Mesenchymal stem cell (in vitro differentiated cells and primary cell): ENCODE measurements at regions not wholly inside any gene's neighbourhood (a gene's known extent, or its start where the extent isn't known, plus 50 kb on each side); places are given as distances from the start of the nearest gene placed in this dataset.
A peak's percentile ranks its signal among the peaks of the same experiment; 100 is the strongest.

Experiments
- DNase-seq: peaks from one replicate; pipeline ENCODE4 v3.0.0-alpha.2; 2013
- H2AFZ ChIP-seq: one replicate; pipeline ENCODE4 v1.6.1; 2013; ENCODE audit warnings: low read depth, mild to moderate bottlenecking, control low read depth, inconsistent platforms, low read length, moderate library complexity
- H2AK5ac ChIP-seq: 2 replicates; pipeline ENCODE4 v1.6.1; 2013; ENCODE audit warnings: low read length, moderate library complexity, mild to moderate bottlenecking, inconsistent platforms; ENCODE audit not compliant: severe bottlenecking
- H2BK120ac ChIP-seq: one replicate; pipeline ENCODE4 v1.6.1; 2013; ENCODE audit warnings: low read depth, mild to moderate bottlenecking, inconsistent platforms, low read length, moderate library complexity
- H2BK12ac ChIP-seq, 2 experiments: one replicate each; pipeline ENCODE4 v1.6.1; 2013; ENCODE audit warnings: inconsistent platforms in 2 of 2, low read length in 2 of 2, mild to moderate bottlenecking in 2 of 2, moderate library complexity in 2 of 2, control low read depth in 1 of 2
- H2BK15ac ChIP-seq: one replicate; pipeline ENCODE4 v1.6.1; 2013; ENCODE audit warnings: mild to moderate bottlenecking, low read depth, inconsistent platforms; ENCODE audit not compliant: poor library complexity, severe bottlenecking
- H2BK5ac ChIP-seq: 2 replicates; pipeline ENCODE4 v1.6.1; 2013; ENCODE audit warnings: low read depth, mild to moderate bottlenecking, low read length, control low read depth, inconsistent platforms; ENCODE audit not compliant: poor library complexity, severe bottlenecking
- H3K14ac ChIP-seq, 2 experiments: one replicate each; pipeline ENCODE4 v1.6.1; 2013; ENCODE audit warnings: inconsistent platforms in 2 of 2, low read length in 2 of 2, control low read depth in 1 of 2, mild to moderate bottlenecking in 1 of 2, moderate library complexity in 1 of 2
- H3K18ac ChIP-seq, 2 experiments: one replicate each; pipeline ENCODE4 v1.6.1; 2013; ENCODE audit warnings: inconsistent platforms in 2 of 2, low read length in 2 of 2, control low read depth in 1 of 2, low read depth in 1 of 2, mild to moderate bottlenecking in 1 of 2
- H3K23ac ChIP-seq, 2 experiments: one replicate each; pipeline ENCODE4 v1.6.1; 2013; ENCODE audit warnings: inconsistent platforms in 2 of 2, low read length in 2 of 2, mild to moderate bottlenecking in 2 of 2, moderate library complexity in 2 of 2, control low read depth in 1 of 2
- H3K27ac ChIP-seq: 2 replicates; pipeline ENCODE4 v1.5.1; 2013; ENCODE audit warnings: mild to moderate bottlenecking, moderate library complexity, low read length, control low read depth, inconsistent platforms; ENCODE audit not compliant: poor library complexity, severe bottlenecking
- H3K27me3 ChIP-seq, 2 experiments: 2 replicates each; pipeline versions ENCODE4 v1.6.1 to v1.7.0; 2013; ENCODE audit warnings: low read length in 2 of 2, mild to moderate bottlenecking in 2 of 2, moderate library complexity in 2 of 2, control low read depth in 1 of 2, inconsistent platforms in 1 of 2; ENCODE audit not compliant: control insufficient read depth in 1 of 2, insufficient read depth in 1 of 2
- H3K36me3 ChIP-seq, 2 experiments: 2 replicates each; pipeline versions ENCODE4 v1.6.1 to v1.7.0; 2013; ENCODE audit warnings: low read length in 2 of 2, control low read depth in 1 of 2, inconsistent platforms in 1 of 2, low read depth in 1 of 2, mild to moderate bottlenecking in 1 of 2; ENCODE audit not compliant: insufficient read depth in 2 of 2, control insufficient read depth in 1 of 2
- H3K4ac ChIP-seq, 2 experiments: one replicate each; pipeline ENCODE4 v1.6.1; 2013; ENCODE audit warnings: inconsistent platforms in 2 of 2, low read length in 2 of 2, mild to moderate bottlenecking in 2 of 2, moderate library complexity in 2 of 2, control low read depth in 1 of 2, low read depth in 1 of 2
- H3K4me1 ChIP-seq: 2 replicates; pipeline ENCODE4 v1.6.1; 2013; ENCODE audit warnings: low read depth, low read length, control low read depth; ENCODE audit not compliant: control insufficient read depth, insufficient read depth
- H3K4me2 ChIP-seq: 2 replicates; pipeline ENCODE4 v1.6.1; 2013; ENCODE audit warnings: low read length, mild to moderate bottlenecking, inconsistent platforms; ENCODE audit not compliant: poor library complexity, severe bottlenecking
- H3K4me3 ChIP-seq, 2 experiments: 2 replicates each; pipeline versions ENCODE4 v1.5.1 to v1.7.0; 2013; ENCODE audit warnings: low read length in 2 of 2, mild to moderate bottlenecking in 2 of 2, control low read depth in 1 of 2, low read depth in 1 of 2; ENCODE audit not compliant: insufficient read depth in 1 of 2
- H3K79me1 ChIP-seq: replicated peaks from 2 replicates; pipeline ENCODE4 v1.6.1; 2013; ENCODE audit warnings: mild to moderate bottlenecking, control low read depth, low read length, inconsistent platforms; ENCODE audit not compliant: poor library complexity, severe bottlenecking
- H3K9ac ChIP-seq: 2 replicates; pipeline ENCODE4 v1.7.0; 2013; ENCODE audit warnings: mild to moderate bottlenecking, low read length, moderate library complexity
- H3K9me3 ChIP-seq: 2 replicates; pipeline ENCODE4 v1.7.0; 2013; ENCODE audit warnings: mild to moderate bottlenecking, low read length; ENCODE audit not compliant: control insufficient read depth
- H4K8ac ChIP-seq: one replicate; pipeline ENCODE4 v1.6.1; 2013; ENCODE audit warnings: inconsistent platforms, mild to moderate bottlenecking, low read length, moderate library complexity
- H4K91ac ChIP-seq: one replicate; pipeline ENCODE4 v1.6.1; 2013; ENCODE audit warnings: mild to moderate bottlenecking, low read length, inconsistent platforms
- WGBS: methylation state at CpG from one replicate; pipeline ENCODE4 v1.1.7; 2013; ENCODE audit warnings: mixed read lengths; 5-methylcytosine and 5-hydroxymethylcytosine counted together

- DNase-seq: no peak
- Histone ChIP-seq H3K9ac (no peak overlapping the region), H2BK5ac (no peak overlapping the region), H3K4me1 (peaks cover 8% of the 10 kb centered on the region), H3K4ac (no peak overlapping the region), H3K4me2 (no peak overlapping the region), H2AK5ac (no peak overlapping the region), H2AFZ (no peak overlapping the region), H3K18ac (no peak overlapping the region), H3K27ac (peak overlapping the region; percentile 45), H3K4me3 (no peak overlapping the region), H4K8ac (no peak overlapping the region), H3K14ac (no peak overlapping the region), H2BK12ac (no peak overlapping the region), H2BK15ac (no peak overlapping the region), H2BK120ac (no peak overlapping the region), H3K27me3 (no peaks in the 10 kb centered on the region), H4K91ac (no peak overlapping the region), H3K36me3 (no peaks in the 10 kb centered on the region), H3K79me1 (no peaks in the 10 kb centered on the region), H3K9me3 (peaks cover 14% of the 10 kb centered on the region), H3K23ac (no peak overlapping the region)
- WGBS: 78% methylated on average over 7 of the region's 7 CpGs
These were observed 75.2 kb upstream of the SLC14A2 start for GRCh38 chr18:45540125-45540524.

- H2AK5ac ChIP-seq: peak overlapping the region; percentile 14
- DNase-seq: no peak
These were observed 73.9 kb upstream of the SLC14A2 start for GRCh38 chr18:45541421-45541820.

GRCh38 chr18:45542043-45542442 is 73.2 kb upstream of the SLC14A2 start:
- H2BK5ac ChIP-seq: no peak overlapping the region

More at GRCh38 chr18:45541421-45541820, 73.9 kb upstream of the SLC14A2 start:
- H3K27ac ChIP-seq: no peak overlapping the region
- no peak overlapping the region for H2BK120ac ChIP-seq
- H3K14ac ChIP-seq: no peak overlapping the region
- H3K4ac ChIP-seq: no peak overlapping the region
- H2BK5ac ChIP-seq: no peak overlapping the region
- H2BK12ac ChIP-seq: no peak overlapping the region
- peaks cover 14% of the 10 kb centered on the region for H3K9me3 ChIP-seq
- no peak overlapping the region for H3K4me3 ChIP-seq
- no peak overlapping the region for H3K23ac ChIP-seq
- no peak overlapping the region for H3K18ac ChIP-seq
- no peaks in the 10 kb centered on the region for H3K79me1 ChIP-seq
- H4K91ac ChIP-seq: no peak overlapping the region
- no peaks in the 10 kb centered on the region for H3K27me3 ChIP-seq
- peaks cover 8% of the 10 kb centered on the region for H3K4me1 ChIP-seq
- no peaks in the 10 kb centered on the region for H3K36me3 ChIP-seq
- peak overlapping the region; percentile 5 for H3K4me2 ChIP-seq
- no peak overlapping the region for H4K8ac ChIP-seq
- 81% methylated on average over 2 of the region's 2 CpGs for WGBS
- no peak overlapping the region for H2BK15ac ChIP-seq
- H2AFZ ChIP-seq: no peak overlapping the region
- H3K9ac ChIP-seq: no peak overlapping the region

GRCh38 chr18:45547910-45548309 is 67.4 kb upstream of the SLC14A2 start:
- no peak overlapping the region for H3K14ac ChIP-seq
- no peak overlapping the region for H4K91ac ChIP-seq
- no peak overlapping the region for H3K4me2 ChIP-seq
- whole genome bisulfite sequencing: 94% methylated on average over 4 of the region's 4 CpGs
- H2AK5ac ChIP-seq: peak overlapping the region; percentile 4
- no peaks in the 10 kb centered on the region for H3K79me1 ChIP-seq
- no peak overlapping the region for H3K18ac ChIP-seq
- no peak overlapping the region for H3K9ac ChIP-seq
- H3K36me3 ChIP-seq: no peaks in the 10 kb centered on the region
- H3K9me3 ChIP-seq: no peaks in the 10 kb centered on the region
- DNase-seq: no peak
- H3K4ac ChIP-seq: no peak overlapping the region
- H3K4me1 ChIP-seq: peaks cover 3% of the 10 kb centered on the region
- no peak overlapping the region for H2BK12ac ChIP-seq
- no peak overlapping the region for H3K23ac ChIP-seq
- H4K8ac ChIP-seq: no peak overlapping the region
- no peak overlapping the region for H3K4me3 ChIP-seq
- no peak overlapping the region for H2BK5ac ChIP-seq
- peaks cover 0 to 26% of the 10 kb centered on the region in 2 experiments for H3K27me3 ChIP-seq
- H3K27ac ChIP-seq: no peak overlapping the region
- no peak overlapping the region for H2BK15ac ChIP-seq
- H2BK120ac ChIP-seq: no peak overlapping the region
- H2AFZ ChIP-seq: no peak overlapping the region

More at GRCh38 chr18:45542043-45542442, 73.2 kb upstream of the SLC14A2 start:
- Histone ChIP-seq H4K91ac (no peak overlapping the region), H3K4me2 (no peak overlapping the region), H3K18ac (no peak overlapping the region), H4K8ac (no peak overlapping the region), H3K9me3 (peaks cover 14% of the 10 kb centered on the region), H2BK120ac (no peak overlapping the region), H3K27ac (no peak overlapping the region), H2AFZ (no peak overlapping the region), H3K4ac (no peak overlapping the region), H2BK15ac (no peak overlapping the region), H3K79me1 (no peaks in the 10 kb centered on the region), H3K4me3 (no peak overlapping the region), H3K14ac (no peak overlapping the region), H3K4me1 (peaks cover 8% of the 10 kb centered on the region), H3K36me3 (no peaks in the 10 kb centered on the region), H3K23ac (no peak overlapping the region), H2AK5ac (peak overlapping the region; percentile 81), H2BK12ac (no peak overlapping the region), H3K27me3 (no peaks in the 10 kb centered on the region), H3K9ac (no peak overlapping the region)
- WGBS: 83% methylated on average over 5 of the region's 5 CpGs
- DNase-seq: no peak
